GM12865 (cell line): ENCODE measurements at regions not wholly inside any gene's neighbourhood (a gene's known extent, or its start where the extent isn't known, plus 50 kb on each side); places are given as distances from the start of the nearest gene placed in this dataset.

Source experiments
- DNase-seq: peaks from one replicate; pipeline ENCODE4 v3.0.0; 2010; ENCODE audit warnings: low read depth
- H3K4me3 ChIP-seq: 2 replicates; pipeline ENCODE4 v1.5.1; 2011; ENCODE audit warnings: mild to moderate bottlenecking, low read depth, low read length, control low read depth
- CTCF ChIP-seq: IDR thresholded peaks from 2 replicates; pipeline ENCODE4 v1.5.1; 2011; ENCODE audit warnings: low read length, control low read depth, low read depth, inconsistent platforms; ENCODE audit not compliant: insufficient read depth; ENCODE audit errors: missing control alignments

GRCh38 chr2:217186668-217187159, 326.9 kb upstream of the TNP1 start:
- no peak for TF ChIP-seq CTCF
- no peak for DNase-seq
- no peak overlapping the region for H3K4me3 ChIP-seq

- no peak for TF ChIP-seq CTCF
- H3K4me3 ChIP-seq = no peak overlapping the region
- no peak for DNase-seq
Observed at GRCh38 chr2:217186152-217186551, 326.3 kb upstream of the TNP1 start.

- H3K4me3 ChIP-seq = no peak overlapping the region
- no peak for TF ChIP-seq CTCF
- no peak for DNase-seq
Observed at GRCh38 chr2:217185265-217185995, 325.6 kb upstream of the TNP1 start.

- DNase-seq = no peak
- H3K4me3 ChIP-seq = no peak overlapping the region
- no peak for TF ChIP-seq CTCF
Observed at GRCh38 chr2:217184242-217184641, 324.4 kb upstream of the TNP1 start.

GRCh38 chr2:217183471-217183870, 323.6 kb upstream of the TNP1 start:
- no peak for DNase-seq
- no peak overlapping the region for H3K4me3 ChIP-seq
- TF ChIP-seq CTCF = no peak

GRCh38 chr2:217182926-217183325, 323.1 kb upstream of the TNP1 start:
- H3K4me3 ChIP-seq = no peak overlapping the region
- no peak for DNase-seq
- TF ChIP-seq CTCF = no peak

- no peak for DNase-seq
- no peak overlapping the region for H3K4me3 ChIP-seq
- TF ChIP-seq CTCF = no peak
Observed at GRCh38 chr2:217181512-217181911, 321.6 kb upstream of the TNP1 start.
